HepG2 (cell line): ENCODE measurements at regions not wholly inside any gene's neighbourhood (a gene's known extent, or its start where the extent isn't known, plus 50 kb on each side); places are given as distances from the start of the nearest gene placed in this dataset.

Source experiments
- ATAC-seq: fragments of 200-7000 bp; cut with Tn5 transposase; 3 replicates; pipeline ENCODE4 v1.9.1; 2020; ENCODE audit warnings: mild to moderate bottlenecking, moderate library complexity
- BruUV-seq: library from RNA; stranded (reverse); fragments of 400-500 nt; replicated peaks from 2 replicates; lab custom pipeline; 2021; lab: Mats Ljungman, UMichigan
- CTCF ChIA-PET: fragments of 300-600 bp; formaldehyde crosslinking; extraction: SDS; loops from one replicate; lab custom pipeline; 2021; ENCODE audit warnings: low total read pairs, inconsistent platforms, low intra/inter-chr PET ratio; lab: Yijun Ruan, JAX
- POLR2A ChIA-PET: fragments of 350-600 bp; sonication (Branson Sonifier 250); formaldehyde crosslinking; loops from one replicate; lab custom pipeline; 2020; ENCODE audit warnings: antibody characterized with exemption, inconsistent platforms; lab: Yijun Ruan, JAX
- DNase-seq: peaks from one replicate; pipeline ENCODE4 v3.0.0-alpha.2; 2015; ENCODE audit warnings: low spot score
- FAIRE-seq: peaks from 3 replicates; lab custom pipeline; 2011; peaks lifted over from hg19 to GRCh38; lab: Jason Lieb, UNC
- H2AFZ ChIP-seq: one replicate; pipeline ENCODE4 v1.6.1; 2011; ENCODE audit warnings: low read length, inconsistent platforms
- H3K27ac ChIP-seq: fragments of 300-600 bp; 3 replicates; pipeline ENCODE4 v1.8.0; 2011; ENCODE audit warnings: mixed run types, mild to moderate bottlenecking, mixed read lengths, low read length, inconsistent platforms; ENCODE audit not compliant: insufficient read depth; ENCODE audit errors: extremely low read length
- H3K27me3 ChIP-seq, 2 experiments: fragments of 200-600 bp in 1 of 2; 2 replicates in 1 of 2; 3 replicates in 1 of 2; pipeline versions ENCODE4 v1.6.0 to v1.8.0; 2011; ENCODE audit warnings: low read length in 2 of 2, mild to moderate bottlenecking in 2 of 2, moderate library complexity in 2 of 2, inconsistent platforms in 1 of 2; ENCODE audit not compliant: insufficient read depth in 2 of 2, control insufficient read depth in 1 of 2
- H3K36me3 ChIP-seq, 2 experiments: fragments of 200-600 bp in 1 of 2; replicated peaks in 1 of 2; 2 replicates in 1 of 2; 3 replicates in 1 of 2; pipeline versions ENCODE4 v1.5.1 to v1.8.0; 2011; ENCODE audit warnings: low read length in 2 of 2, inconsistent platforms in 1 of 2; ENCODE audit not compliant: insufficient read depth in 2 of 2, control insufficient read depth in 1 of 2
- H3K4me1 ChIP-seq: 2 replicates; pipeline ENCODE4 v1.5.1; 2012; ENCODE audit warnings: low read length, inconsistent platforms; ENCODE audit not compliant: insufficient read depth
- H3K4me2 ChIP-seq: 2 replicates; pipeline ENCODE4 v1.6.0; 2011; ENCODE audit warnings: low read depth, low read length, inconsistent platforms
- H3K4me3 ChIP-seq, 3 experiments: fragments of 200-600 bp in 1 of 3; sonication (generic), shearing (Covaris generic) in 1 of 3; replicated peaks in 1 of 3; 2 replicates each; pipeline ENCODE4 v1.5.1; 2011 to 2016; ENCODE audit warnings: low read length in 3 of 3, inconsistent platforms in 2 of 3, low read depth in 2 of 3, mild to moderate bottlenecking in 2 of 3, control low read depth in 1 of 3, mixed read lengths in 1 of 3; ENCODE audit not compliant: insufficient read depth in 1 of 3
- H3K79me2 ChIP-seq: one replicate; pipeline ENCODE4 v1.6.1; 2011; ENCODE audit warnings: low read length, inconsistent platforms; ENCODE audit not compliant: insufficient read depth
- H3K9ac ChIP-seq: 2 replicates; pipeline ENCODE4 v1.6.0; 2011; ENCODE audit warnings: mild to moderate bottlenecking, low read depth, low read length, inconsistent platforms; ENCODE audit not compliant: insufficient read depth
- H3K9me3 ChIP-seq: 2 replicates; pipeline ENCODE4 v1.5.1; 2012; ENCODE audit warnings: mild to moderate bottlenecking, low read length
- H4K20me1 ChIP-seq: 2 replicates; pipeline ENCODE4 v1.6.0; 2011; ENCODE audit warnings: inconsistent platforms, mild to moderate bottlenecking, low read length, moderate library complexity; ENCODE audit not compliant: insufficient read depth
- CEBPB ChIP-seq: IDR thresholded peaks from 2 replicates; pipeline ENCODE4 v1.6.1; 2011; ENCODE audit warnings: low read depth, low read length, improper control_type of control experiment, borderline replicate concordance
- GABPB1 ChIP-seq: IDR thresholded peaks from 2 replicates; pipeline ENCODE4 v1.6.1; 2016; ENCODE audit warnings: mild to moderate bottlenecking, missing genetic modification reagents, moderate library complexity, missing compliant biosample characterization
- RFXANK ChIP-seq: IDR thresholded peaks from 2 replicates; pipeline ENCODE4 v1.6.1; 2016
- YY1 ChIP-seq: IDR thresholded peaks from 2 replicates; pipeline ENCODE4 v1.6.1; 2011; ENCODE audit warnings: low read length, low read depth, moderate library complexity, mild to moderate bottlenecking; ENCODE audit not compliant: insufficient read depth, insufficient replicate concordance
- ZC3H4 ChIP-seq: sonication (generic); formaldehyde crosslinking; IDR thresholded peaks from 2 replicates; pipeline ENCODE4 v1.4.0; 2020; ENCODE audit warnings: missing genetic modification reagents, borderline replicate concordance
- ZFX ChIP-seq: sonication (generic); formaldehyde crosslinking; IDR thresholded peaks from 2 replicates; pipeline ENCODE4 v1.4.0; 2020; ENCODE audit warnings: mild to moderate bottlenecking, low read depth, missing genetic modification reagents, moderate library complexity
- WGBS: methylation state at CpG from one replicate; pipeline ENCODE4 v1.1.6; 2017; ENCODE audit warnings: low lambda C conversion rate; 5-methylcytosine and 5-hydroxymethylcytosine counted together
- in situ Hi-C: cut with HindIII; loops from 2 replicates; pipeline ENCODE4 v1.10.0; 2017; ENCODE audit warnings: low pct_unique_long_range_greater_than_20kb; ENCODE audit not compliant: extremely low pct_ligation_motif_present
- intact Hi-C: fragments of 100-400 bp; cut with micrococcal nuclease; formaldehyde crosslinking; loops from one replicate; pipeline ENCODE4 v1.10.0; 2022; ENCODE audit not compliant: unreplicated experiment
- TF ChIP-seq, protein P1 (sequence below): sonication (generic); formaldehyde crosslinking; IDR thresholded peaks from 2 replicates; pipeline ENCODE4 v1.4.0; 2020; ENCODE audit warnings: low read depth, missing genetic modification reagents
- TF ChIP-seq, protein P2 (sequence below): sonication (generic); formaldehyde crosslinking; IDR thresholded peaks from 2 replicates; pipeline ENCODE4 v1.8.1; 2023; ENCODE audit warnings: mild to moderate bottlenecking, missing genetic modification reagents, borderline replicate concordance

DNA sequence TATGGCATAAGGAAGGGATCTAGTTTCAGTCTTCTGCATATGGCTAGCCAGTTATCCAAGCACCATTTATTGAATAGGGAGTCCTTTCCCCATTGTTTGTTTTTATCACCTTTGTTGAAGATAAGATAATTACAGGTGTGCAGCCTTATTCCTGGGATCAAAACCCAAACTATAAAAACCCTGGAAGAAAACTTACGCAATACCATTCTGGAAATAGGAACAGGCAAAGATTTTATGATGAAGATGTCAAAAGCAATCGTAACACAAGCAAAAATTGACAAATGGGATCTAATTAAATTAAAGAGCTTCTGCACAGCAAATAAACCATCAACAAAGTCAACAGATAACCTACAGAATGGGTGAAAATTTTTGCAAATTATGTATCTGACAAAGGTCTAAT, 128.5 kb upstream of the DCN start:
- Histone ChIP-seq H3K27ac (no peak overlapping the region), H3K4me2 (no peak overlapping the region), H3K4me1 (no peaks in the 10 kb centered on the region), H3K36me3 (no peaks in the 10 kb centered on the region), H3K9ac (no peak overlapping the region)
- 4% methylated on average over 2 of the region's 2 CpGs for WGBS
- in situ Hi-C loops: no loop called here
- no peak for FAIRE-seq
- BruUV-seq: no TSS peak
- TF ChIP-seq GABPB1 (CRISPR knock-in tag): no peak
- TF ChIP-seq RFXANK (CRISPR knock-in tag): no peak
- no peak for TF ChIP-seq YY1
- TF ChIP-seq, protein P1, sequence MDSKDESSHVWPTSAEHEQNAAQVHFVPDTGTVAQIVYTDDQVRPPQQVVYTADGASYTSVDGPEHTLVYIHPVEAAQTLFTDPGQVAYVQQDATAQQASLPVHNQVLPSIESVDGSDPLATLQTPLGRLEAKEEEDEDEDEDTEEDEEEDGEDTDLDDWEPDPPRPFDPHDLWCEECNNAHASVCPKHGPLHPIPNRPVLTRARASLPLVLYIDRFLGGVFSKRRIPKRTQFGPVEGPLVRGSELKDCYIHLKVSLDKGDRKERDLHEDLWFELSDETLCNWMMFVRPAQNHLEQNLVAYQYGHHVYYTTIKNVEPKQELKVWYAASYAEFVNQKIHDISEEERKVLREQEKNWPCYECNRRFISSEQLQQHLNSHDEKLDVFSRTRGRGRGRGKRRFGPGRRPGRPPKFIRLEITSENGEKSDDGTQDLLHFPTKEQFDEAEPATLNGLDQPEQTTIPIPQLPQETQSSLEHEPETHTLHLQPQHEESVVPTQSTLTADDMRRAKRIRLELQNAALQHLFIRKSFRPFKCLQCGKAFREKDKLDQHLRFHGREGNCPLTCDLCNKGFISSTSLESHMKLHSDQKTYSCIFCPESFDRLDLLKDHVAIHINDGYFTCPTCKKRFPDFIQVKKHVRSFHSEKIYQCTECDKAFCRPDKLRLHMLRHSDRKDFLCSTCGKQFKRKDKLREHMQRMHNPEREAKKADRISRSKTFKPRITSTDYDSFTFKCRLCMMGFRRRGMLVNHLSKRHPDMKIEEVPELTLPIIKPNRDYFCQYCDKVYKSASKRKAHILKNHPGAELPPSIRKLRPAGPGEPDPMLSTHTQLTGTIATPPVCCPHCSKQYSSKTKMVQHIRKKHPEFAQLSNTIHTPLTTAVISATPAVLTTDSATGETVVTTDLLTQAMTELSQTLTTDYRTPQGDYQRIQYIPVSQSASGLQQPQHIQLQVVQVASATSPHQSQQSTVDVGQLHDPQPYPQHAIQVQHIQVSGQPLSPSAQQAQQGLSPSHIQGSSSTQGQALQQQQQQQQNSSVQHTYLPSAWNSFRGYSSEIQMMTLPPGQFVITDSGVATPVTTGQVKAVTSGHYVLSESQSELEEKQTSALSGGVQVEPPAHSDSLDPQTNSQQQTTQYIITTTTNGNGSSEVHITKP (CRISPR knock-in tag): no peak
- no peak for TF ChIP-seq ZC3H4 (CRISPR knock-in tag)
- peak; percentile 16; the same call in 1 of the 2 replicates for TF ChIP-seq CEBPB
- TF ChIP-seq, protein P2, sequence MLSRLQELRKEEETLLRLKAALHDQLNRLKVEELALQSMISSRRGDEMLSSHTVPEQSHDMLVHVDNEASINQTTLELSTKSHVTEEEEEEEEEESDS (CRISPR knock-in tag): no peak
- TF ChIP-seq ZFX (CRISPR knock-in tag): no peak
- TF ChIP-seq, all 625 proteins: peak for 1
- DNase-seq: no peak
- no peaks in the 10 kb centered on the region for H3K9me3 ChIP-seq
- H4K20me1 ChIP-seq: no peaks in the 10 kb centered on the region
- POLR2A ChIA-PET: no interaction called here
- H3K4me3 ChIP-seq: no peak overlapping the region
- H2AFZ ChIP-seq: no peak overlapping the region
- ATAC-seq: no peak
- intact Hi-C loops: no loop called here
- no peaks in the 10 kb centered on the region for H3K79me2 ChIP-seq
- H3K27me3 ChIP-seq: no peaks in the 10 kb centered on the region
- CTCF ChIA-PET: no interaction called here
